ENCODE measurements at regions not wholly inside any gene's neighbourhood (a gene's known extent, or its start where the extent isn't known, plus 50 kb on each side); places are given as distances from the start of the nearest gene placed in this dataset.

DNA sequence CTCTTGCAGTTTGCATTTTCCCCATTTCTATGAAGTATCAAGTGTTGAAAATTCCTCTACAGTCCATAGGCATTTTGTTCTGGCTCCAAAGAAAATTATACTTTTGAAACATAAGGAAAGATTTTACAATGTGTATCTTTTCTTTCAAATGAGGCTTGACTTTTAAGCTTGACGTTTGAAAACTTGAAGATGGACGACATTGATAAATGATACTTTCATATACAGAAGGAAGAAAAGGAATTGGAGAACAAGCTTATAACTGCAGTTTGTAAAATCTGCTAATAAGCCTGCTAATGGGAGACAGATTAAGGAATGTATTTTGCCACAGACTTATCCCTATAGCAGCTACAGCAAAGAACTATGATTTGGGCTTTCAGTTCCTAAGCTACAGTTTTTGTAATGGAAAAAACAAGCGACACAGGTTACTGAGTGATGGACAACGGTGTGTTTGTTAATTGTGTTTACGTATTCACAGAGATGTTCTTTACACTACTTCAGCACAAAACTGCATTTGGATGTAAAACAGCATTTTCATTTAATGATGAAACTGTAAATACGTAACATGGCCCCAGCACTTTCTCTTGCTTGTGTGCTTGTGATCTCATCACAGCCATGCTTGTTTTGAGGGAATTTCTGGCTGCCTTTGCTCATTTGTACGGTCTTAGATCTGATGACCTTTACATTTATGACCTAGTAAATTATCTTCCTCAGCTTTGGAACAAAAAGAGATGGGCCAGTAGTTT lies 83.2 kb upstream of the FAT1 start:
- no peak for TF ChIP-seq CTCF (IDR thresholded peaks at IDR 0.05)
- no peak for TF ChIP-seq EZH2 (IDR thresholded peaks at IDR 0.05)
- TF ChIP-seq EZH2phosphoT487 (IDR thresholded peaks at IDR 0.05): no peak

All from neural progenitor cell (in vitro differentiated cells).